ENCODE measurements at regions not wholly inside any gene's neighbourhood (a gene's known extent, or its start where the extent isn't known, plus 50 kb on each side); places are given as distances from the start of the nearest gene placed in this dataset.

DNA sequence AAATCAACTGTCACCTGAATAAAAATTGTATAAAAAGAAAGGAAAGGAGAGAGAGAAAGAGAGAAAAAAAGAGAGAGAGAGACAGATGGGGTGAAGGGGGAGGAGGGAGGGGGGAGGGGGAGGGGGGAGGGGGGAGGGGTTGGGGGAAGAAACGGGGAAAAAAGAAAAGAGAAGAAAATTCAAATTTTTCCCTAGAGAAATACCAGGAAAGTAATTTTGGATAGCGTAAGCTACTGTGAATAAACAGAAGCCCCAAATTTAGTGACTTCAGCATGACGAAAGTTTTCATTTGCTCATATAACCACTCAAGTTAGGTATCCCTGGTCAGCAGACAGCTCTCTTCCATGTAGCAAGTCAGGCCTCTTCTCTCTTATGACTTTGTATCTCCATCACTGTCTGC, 289.4 kb upstream of the MYOCD start:
- TF ChIP-seq, protein P1, sequence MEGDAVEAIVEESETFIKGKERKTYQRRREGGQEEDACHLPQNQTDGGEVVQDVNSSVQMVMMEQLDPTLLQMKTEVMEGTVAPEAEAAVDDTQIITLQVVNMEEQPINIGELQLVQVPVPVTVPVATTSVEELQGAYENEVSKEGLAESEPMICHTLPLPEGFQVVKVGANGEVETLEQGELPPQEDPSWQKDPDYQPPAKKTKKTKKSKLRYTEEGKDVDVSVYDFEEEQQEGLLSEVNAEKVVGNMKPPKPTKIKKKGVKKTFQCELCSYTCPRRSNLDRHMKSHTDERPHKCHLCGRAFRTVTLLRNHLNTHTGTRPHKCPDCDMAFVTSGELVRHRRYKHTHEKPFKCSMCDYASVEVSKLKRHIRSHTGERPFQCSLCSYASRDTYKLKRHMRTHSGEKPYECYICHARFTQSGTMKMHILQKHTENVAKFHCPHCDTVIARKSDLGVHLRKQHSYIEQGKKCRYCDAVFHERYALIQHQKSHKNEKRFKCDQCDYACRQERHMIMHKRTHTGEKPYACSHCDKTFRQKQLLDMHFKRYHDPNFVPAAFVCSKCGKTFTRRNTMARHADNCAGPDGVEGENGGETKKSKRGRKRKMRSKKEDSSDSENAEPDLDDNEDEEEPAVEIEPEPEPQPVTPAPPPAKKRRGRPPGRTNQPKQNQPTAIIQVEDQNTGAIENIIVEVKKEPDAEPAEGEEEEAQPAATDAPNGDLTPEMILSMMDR (IDR thresholded peaks at IDR 0.05): no peak
- Histone ChIP-seq H3K9me3 (peaks cover 4% of the 10 kb centered on the region), H3K4me3 (no peak overlapping the region), H3K4me1 (ENCODE audit: low read depth) (no peaks in the 10 kb centered on the region), H3K36me3 (ENCODE audit: low read depth) (no peaks in the 10 kb centered on the region)
- ATAC-seq: no peak
- intact Hi-C loops (cut with DNase I, micrococcal nuclease): no loop called here
- no peak for DNase-seq

DNA sequence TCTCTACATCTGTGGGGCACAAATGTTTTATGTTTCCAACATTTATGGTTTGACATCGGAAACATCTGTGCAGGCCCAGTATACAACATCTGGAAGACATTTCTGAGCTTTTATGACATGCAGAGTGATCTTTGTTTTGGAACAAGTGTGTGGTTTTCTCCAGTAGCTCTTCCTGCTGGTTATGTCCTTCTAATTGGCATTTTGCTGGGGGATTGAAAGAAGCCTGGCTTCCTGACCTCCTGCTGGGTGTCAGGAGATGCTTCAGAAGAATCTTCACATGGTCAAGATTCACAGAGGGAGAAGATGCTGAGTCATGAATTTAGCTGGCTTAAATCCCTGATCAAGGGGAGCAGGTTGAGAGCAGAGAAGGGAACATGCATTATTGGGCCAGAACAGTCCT, 279.5 kb upstream of the MYOCD start:
- no peak for DNase-seq
- Histone ChIP-seq H3K9me3 (no peaks in the 10 kb centered on the region), H3K4me3 (no peak overlapping the region), H3K36me3 (ENCODE audit: low read depth) (no peaks in the 10 kb centered on the region), H3K4me1 (ENCODE audit: low read depth) (no peaks in the 10 kb centered on the region)
- no peak for ATAC-seq
- intact Hi-C loops (cut with DNase I, micrococcal nuclease): no loop called here
- TF ChIP-seq, protein P1 (IDR thresholded peaks at IDR 0.05): no peak

DNA sequence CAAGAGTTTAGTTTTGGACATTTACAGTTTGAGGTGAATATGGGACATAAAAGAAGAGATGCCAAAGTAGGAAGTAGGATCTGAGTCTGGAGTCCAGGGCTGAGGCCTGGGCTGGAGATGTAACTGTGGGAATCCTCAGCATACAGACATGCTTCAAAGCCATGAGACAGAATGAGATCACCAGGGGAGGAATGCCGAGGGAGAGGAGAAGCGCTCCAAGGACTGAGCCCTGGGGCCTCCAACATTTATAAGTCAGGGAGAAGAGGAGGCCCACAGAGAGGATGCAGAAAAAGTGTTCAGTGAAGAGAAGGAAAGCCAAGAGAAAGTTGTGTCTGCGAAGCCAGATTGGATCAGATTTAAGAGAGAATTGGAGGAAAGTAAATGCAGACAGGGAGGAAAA, 277.5 kb upstream of the MYOCD start:
- no peak for DNase-seq
- Histone ChIP-seq H3K4me3 (no peak overlapping the region), H3K9me3 (no peaks in the 10 kb centered on the region), H3K36me3 (ENCODE audit: low read depth) (no peaks in the 10 kb centered on the region), H3K4me1 (ENCODE audit: low read depth) (no peaks in the 10 kb centered on the region)
- ATAC-seq: no peak
- intact Hi-C loops (cut with DNase I, micrococcal nuclease): no loop called here
- TF ChIP-seq, protein P1 (IDR thresholded peaks at IDR 0.05): no peak

DNA sequence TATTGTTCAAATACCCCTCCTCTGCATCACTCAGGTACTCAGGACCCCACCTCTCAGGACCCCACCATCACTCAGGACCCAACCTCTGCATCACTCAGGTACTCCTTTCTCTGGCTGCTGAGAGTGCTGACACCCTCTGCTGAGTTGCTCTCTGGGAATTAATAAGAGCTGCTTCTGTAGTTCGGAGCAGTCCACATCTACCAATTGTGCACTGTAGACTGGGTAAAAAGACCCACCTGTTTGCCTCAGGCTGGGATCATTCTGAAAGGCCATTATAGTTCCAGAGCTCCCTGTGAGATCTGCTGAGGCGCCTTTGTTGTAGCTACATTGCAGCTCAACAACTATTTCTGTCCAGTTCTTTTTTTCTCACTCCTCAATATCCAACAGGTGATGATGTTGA, 276.3 kb upstream of the MYOCD start:
- intact Hi-C loops (cut with DNase I, micrococcal nuclease): no loop called here
- no peaks in the 10 kb centered on the region for H3K9me3 ChIP-seq
- no peak overlapping the region for H3K4me3 ChIP-seq
- TF ChIP-seq, protein P1 (IDR thresholded peaks at IDR 0.05): no peak
- no peak for ATAC-seq
- no peaks in the 10 kb centered on the region for H3K36me3 ChIP-seq (ENCODE audit: low read depth)
- DNase-seq: no peak
- no peaks in the 10 kb centered on the region for H3K4me1 ChIP-seq (ENCODE audit: low read depth)

DNA sequence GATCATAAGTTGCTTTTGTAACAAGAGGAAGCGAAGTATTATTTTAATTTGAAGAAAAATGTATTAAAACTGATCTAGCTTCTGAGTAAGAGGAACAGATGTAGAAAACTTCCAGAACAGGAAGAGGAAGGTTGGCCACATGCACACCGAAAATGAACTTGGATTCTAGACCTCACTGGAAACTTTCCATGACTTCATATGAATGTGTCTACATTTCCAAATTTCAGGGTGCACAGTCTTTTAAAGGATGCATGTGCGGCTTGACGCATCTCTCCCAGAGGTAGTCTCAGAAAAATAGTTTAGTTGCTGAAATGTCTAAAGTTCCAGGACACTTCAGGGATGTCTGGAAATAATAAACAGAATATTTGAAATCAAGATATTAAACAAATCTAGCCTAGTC, 275.1 kb upstream of the MYOCD start:
- Histone ChIP-seq H3K4me1 (ENCODE audit: low read depth) (no peaks in the 10 kb centered on the region), H3K9me3 (no peaks in the 10 kb centered on the region), H3K36me3 (ENCODE audit: low read depth) (no peaks in the 10 kb centered on the region), H3K4me3 (no peak overlapping the region)
- DNase-seq (no peak), ATAC-seq (no peak)
- TF ChIP-seq, protein P1 (IDR thresholded peaks at IDR 0.05): no peak
- intact Hi-C loops (cut with DNase I, micrococcal nuclease): no loop called here

DNA sequence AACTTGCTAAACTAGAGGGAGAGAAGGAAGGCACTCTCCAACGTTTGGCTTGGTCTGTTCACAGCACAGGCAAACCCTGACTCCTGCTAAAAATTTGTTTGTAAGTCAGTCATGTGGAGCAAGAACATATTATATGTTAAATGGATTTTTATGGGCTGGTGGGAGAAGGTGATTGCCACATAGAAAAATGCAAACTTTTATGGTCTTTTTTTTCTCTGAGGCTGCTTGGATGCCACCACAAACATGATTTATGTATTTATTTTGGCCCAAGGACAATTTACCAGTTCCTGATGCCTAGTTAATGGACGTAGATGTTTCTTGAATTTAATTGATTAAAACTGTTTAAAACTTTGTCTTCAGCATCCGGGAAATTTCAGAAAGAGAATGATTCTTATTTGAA, 274.2 kb upstream of the MYOCD start:
- Histone ChIP-seq H3K9me3 (no peaks in the 10 kb centered on the region), H3K36me3 (ENCODE audit: low read depth) (no peaks in the 10 kb centered on the region), H3K4me3 (no peak overlapping the region), H3K4me1 (ENCODE audit: low read depth) (no peaks in the 10 kb centered on the region)
- ATAC-seq (no peak), DNase-seq (no peak)
- intact Hi-C loops (cut with DNase I, micrococcal nuclease): no loop called here
- TF ChIP-seq, protein P1 (IDR thresholded peaks at IDR 0.05): no peak
